Tibial artery (tissue), 4 donors: ENCODE measurements at regions not wholly inside any gene's neighbourhood (a gene's known extent, or its start where the extent isn't known, plus 50 kb on each side); places are given as distances from the start of the nearest gene placed in this dataset.

Source experiments
- DNase-seq, 2 donors: peaks; one replicate each; pipeline ENCODE4 v3.0.0-alpha.2; 2019
- H3K27ac ChIP-seq, 2 donors: fragments of 200-600 bp; sonication (generic) in 1 of 2; 1 replicate in 1 of 2; 2 replicates in 1 of 2; pipeline ENCODE4 v1.5.1; 2018 to 2019; ENCODE audit warnings: mild to moderate bottlenecking in 1 of 2
- H3K27me3 ChIP-seq, 2 donors: fragments of 200-600 bp; sonication (generic) in 1 of 2; one replicate each; pipeline versions ENCODE4 v1.5.1 to v1.6.0; 2016 to 2019
- H3K36me3 ChIP-seq, 3 donors: fragments of 200-600 bp; sonication (generic) in 2 of 3; one replicate each; pipeline ENCODE4 v1.5.1; 2016 to 2019; ENCODE audit warnings: mild to moderate bottlenecking in 2 of 3
- H3K4me1 ChIP-seq, 4 donors: fragments of 200-600 bp; sonication (generic) in 2 of 4; 1 replicate in 3 of 4; 2 replicates in 1 of 4; pipeline ENCODE4 v1.5.1; 2016 to 2019
- H3K4me3 ChIP-seq, 2 donors: fragments of 200-600 bp; sonication (generic) in 1 of 2; 1 replicate in 1 of 2; 2 replicates in 1 of 2; pipeline ENCODE4 v1.5.1; 2018 to 2019; ENCODE audit warnings: mild to moderate bottlenecking in 2 of 2
- H3K9me3 ChIP-seq, 3 donors: fragments of 200-600 bp; sonication (generic) in 1 of 3; one replicate each; pipeline ENCODE4 v1.5.1; 2016 to 2019
- CTCF ChIP-seq, 2 experiments: fragments of 200-600 bp in 1 of 2; fragments of 450-650 bp in 1 of 2; IDR thresholded peaks; one replicate each; pipeline ENCODE4 v1.5.1; 2017 to 2019; ENCODE audit warnings: antibody characterized with exemption in 2 of 2, mild to moderate bottlenecking in 1 of 2, moderate library complexity in 1 of 2
- intact Hi-C: fragments of 100-400 bp; cut with DNase I; formaldehyde crosslinking; loops from one replicate; pipeline ENCODE4 v1.15.0; 2023; ENCODE audit warnings: low total_unique reads

GRCh38 chr3:104461431-104461830 lies 905.3 kb upstream of the ALCAM start:
- DNase-seq = no peak
- no peak overlapping the region for H3K4me3 ChIP-seq
- TF ChIP-seq CTCF (IDR thresholded peaks at IDR 0.05) = no peak
- no peaks in the 10 kb centered on the region for H3K36me3 ChIP-seq
- H3K9me3 ChIP-seq = no peaks in the 10 kb centered on the region
- no peak overlapping the region for H3K27ac ChIP-seq
- H3K4me1 ChIP-seq = peaks cover 0 to 13% (median 4%) of the 10 kb centered on the region in 4 donors
- no peaks in the 10 kb centered on the region for H3K27me3 ChIP-seq
- intact Hi-C loops = no loop called here

GRCh38 chr3:104472221-104472620 lies 894.5 kb upstream of the ALCAM start:
- TF ChIP-seq CTCF (IDR thresholded peaks at IDR 0.05) = no peak
- H3K27me3 ChIP-seq = no peaks in the 10 kb centered on the region
- intact Hi-C loops = no loop called here
- no peak for DNase-seq
- no peak overlapping the region for H3K27ac ChIP-seq
- peaks cover 0 to 25% (median 2%) of the 10 kb centered on the region in 3 donors for H3K9me3 ChIP-seq
- H3K36me3 ChIP-seq = no peaks in the 10 kb centered on the region
- H3K4me1 ChIP-seq = no peaks in the 10 kb centered on the region
- H3K4me3 ChIP-seq = no peak overlapping the region

GRCh38 chr3:104474011-104474410 lies 892.7 kb upstream of the ALCAM start:
- no peak for TF ChIP-seq CTCF (IDR thresholded peaks at IDR 0.05)
- no peaks in the 10 kb centered on the region for H3K27me3 ChIP-seq
- no peaks in the 10 kb centered on the region for H3K4me1 ChIP-seq
- no peaks in the 10 kb centered on the region for H3K36me3 ChIP-seq
- H3K4me3 ChIP-seq = no peak overlapping the region
- no peak for DNase-seq
- H3K9me3 ChIP-seq = peaks cover 0 to 25% (median 2%) of the 10 kb centered on the region in 3 donors
- intact Hi-C loops = no loop called here
- no peak overlapping the region for H3K27ac ChIP-seq

- Histone ChIP-seq H3K27me3 (no peaks in the 10 kb centered on the region), H3K9me3 (no peaks in the 10 kb centered on the region), H3K4me3 (no peak overlapping the region), H3K4me1 (no peaks in the 10 kb centered on the region), H3K36me3 (no peaks in the 10 kb centered on the region), H3K27ac (no peak overlapping the region)
- no peak for TF ChIP-seq CTCF (IDR thresholded peaks at IDR 0.05)
- intact Hi-C loops = no loop called here
- no peak for DNase-seq
Observed at GRCh38 chr3:104503022-104503421, 863.7 kb upstream of the ALCAM start.

GRCh38 chr3:104510131-104510849 lies 856.4 kb upstream of the ALCAM start:
- Histone ChIP-seq H3K27ac (peak overlapping the region; percentile 1 to 6), H3K4me3 (no peak overlapping the region), H3K9me3 (no peaks in the 10 kb centered on the region), H3K4me1 (peaks cover 0 to 16% (median 6%) of the 10 kb centered on the region in 4 donors), H3K36me3 (no peaks in the 10 kb centered on the region), H3K27me3 (no peaks in the 10 kb centered on the region)
- DNase-seq = no peak
- TF ChIP-seq CTCF (IDR thresholded peaks at IDR 0.05) = no peak
- intact Hi-C loops = no loop called here
